ENCODE measurements at regions not wholly inside any gene's neighbourhood (a gene's known extent, or its start where the extent isn't known, plus 50 kb on each side); places are given as distances from the start of the nearest gene placed in this dataset.

DNA sequence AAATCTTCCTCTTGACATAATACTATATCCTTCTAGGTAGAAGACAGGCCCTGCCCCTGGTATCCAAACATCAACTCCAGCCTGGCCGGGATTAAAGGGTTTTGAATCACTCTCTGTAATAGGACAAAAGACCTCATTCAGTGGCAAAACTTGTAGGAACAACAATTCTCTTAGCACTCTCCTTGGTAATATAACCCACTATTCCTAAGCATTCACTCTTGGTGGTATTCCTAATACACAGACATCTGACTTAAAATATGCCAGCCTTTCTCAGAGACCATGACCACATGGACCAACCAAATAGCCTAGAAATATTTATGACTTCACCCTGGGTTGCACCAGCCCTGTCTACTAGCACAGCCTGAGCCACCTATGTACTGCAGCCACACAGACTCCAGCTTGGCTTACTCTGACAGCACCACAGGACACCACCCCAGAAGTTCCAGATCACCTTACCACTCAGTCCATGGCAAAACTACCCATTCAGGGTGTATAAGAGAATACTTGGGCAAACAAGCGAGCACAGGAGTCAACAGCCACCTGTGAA is 244.9 kb upstream of the NEBL start:
- no peak for TF ChIP-seq POLR2AphosphoS5 (IDR thresholded peaks at IDR 0.05; ENCODE audit: low read depth, low read length)
- no peak for TF ChIP-seq SPI1 (IDR thresholded peaks at IDR 0.05; ENCODE audit: low read depth, low read length)
- no peak for TF ChIP-seq POLR2A (IDR thresholded peaks at IDR 0.05; ENCODE audit: low read depth, low read length)

Measured in GM12891 (cell line).